SHP77 treated with DMSO at 0.1 percent for 48 hours (cell line): ENCODE measurements at regions not wholly inside any gene's neighbourhood (a gene's known extent, or its start where the extent isn't known, plus 50 kb on each side); places are given as distances from the start of the nearest gene placed in this dataset.
A peak's percentile ranks its signal among the peaks of the same experiment; 100 is the strongest.

Experiments
- DNase-seq: peaks from one replicate; lab custom pipeline; 2025; lab: John Stamatoyannopoulos, UW

DNA sequence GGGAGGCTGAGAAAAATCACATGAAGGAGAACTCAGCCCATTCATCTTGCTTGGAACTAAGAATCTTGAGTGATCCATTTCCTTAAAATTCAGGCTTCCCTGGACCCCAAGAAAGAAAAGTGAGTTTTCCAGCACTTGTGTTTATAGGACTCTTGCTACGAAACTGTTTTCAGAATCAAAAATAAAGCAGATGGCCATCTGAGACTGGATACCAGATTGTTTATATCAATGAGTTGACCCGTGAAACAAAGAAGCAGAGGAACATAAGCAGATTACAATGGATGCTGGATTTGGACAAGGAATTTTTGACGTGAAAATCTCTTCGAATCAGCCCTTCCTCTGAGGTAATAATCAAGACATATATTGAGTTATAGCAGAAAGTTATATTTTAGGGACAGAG is 223.2 kb downstream of the SYK start:
- DNase-seq, result no peak

DNA sequence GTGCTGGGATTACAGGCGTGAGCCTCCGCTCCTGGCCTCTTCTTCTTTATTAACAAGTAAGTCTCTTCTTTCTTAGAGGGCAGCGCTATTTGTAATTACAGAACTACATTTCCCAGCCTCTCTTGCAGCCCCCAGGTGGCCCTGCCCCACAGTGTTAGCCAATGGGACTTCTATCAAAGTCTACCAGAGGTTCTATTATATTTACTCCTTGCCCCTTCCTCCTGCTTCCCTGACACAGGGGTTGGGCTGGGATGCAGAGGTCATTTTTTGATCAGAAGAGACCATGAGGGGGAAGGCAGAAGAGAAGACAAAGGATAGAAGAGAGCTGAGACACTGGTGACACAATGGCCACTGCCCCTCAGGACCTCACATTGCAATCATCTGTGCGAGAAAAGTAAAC is 224.2 kb downstream of the SYK start:
- no peak for DNase-seq

DNA sequence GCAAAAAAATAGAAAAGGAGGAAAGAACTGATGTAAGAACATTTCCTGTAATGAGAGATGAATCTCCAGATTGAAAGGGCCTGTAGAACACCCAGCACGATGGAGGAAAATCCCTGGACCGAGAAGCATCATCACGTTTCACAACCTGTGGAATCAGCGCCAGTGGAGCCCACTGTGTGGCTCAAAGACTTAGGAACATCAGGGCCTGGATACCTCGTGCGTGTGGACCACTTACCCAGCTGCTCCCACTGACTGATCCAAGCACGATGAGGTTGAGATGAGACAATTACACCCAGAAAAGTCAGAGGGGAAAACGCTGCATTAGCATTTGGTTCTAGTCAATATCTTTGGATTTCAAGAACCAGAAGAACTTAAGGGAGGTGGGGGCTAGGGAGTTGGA is 224.6 kb downstream of the SYK start:
- no peak for DNase-seq

DNA sequence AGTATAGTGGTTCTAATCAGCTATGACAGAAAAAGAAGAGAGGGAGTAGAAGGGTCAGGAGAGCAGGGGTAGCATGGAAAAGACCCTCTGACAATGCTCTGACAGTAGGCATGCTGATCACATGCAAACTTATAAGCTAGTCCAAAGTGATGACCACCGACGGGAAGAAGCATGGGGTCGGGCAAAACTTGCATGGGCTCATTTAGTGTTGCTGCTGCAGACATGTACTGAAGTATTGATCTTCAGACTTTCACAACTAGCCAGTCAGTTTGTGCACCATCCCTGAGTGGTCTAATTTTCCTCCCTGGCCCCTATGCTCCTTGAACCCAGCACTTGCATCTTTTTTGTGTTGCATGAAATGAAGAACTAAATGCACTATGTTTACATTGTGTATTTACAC is 225.4 kb downstream of the SYK start:
- no peak for DNase-seq

DNA sequence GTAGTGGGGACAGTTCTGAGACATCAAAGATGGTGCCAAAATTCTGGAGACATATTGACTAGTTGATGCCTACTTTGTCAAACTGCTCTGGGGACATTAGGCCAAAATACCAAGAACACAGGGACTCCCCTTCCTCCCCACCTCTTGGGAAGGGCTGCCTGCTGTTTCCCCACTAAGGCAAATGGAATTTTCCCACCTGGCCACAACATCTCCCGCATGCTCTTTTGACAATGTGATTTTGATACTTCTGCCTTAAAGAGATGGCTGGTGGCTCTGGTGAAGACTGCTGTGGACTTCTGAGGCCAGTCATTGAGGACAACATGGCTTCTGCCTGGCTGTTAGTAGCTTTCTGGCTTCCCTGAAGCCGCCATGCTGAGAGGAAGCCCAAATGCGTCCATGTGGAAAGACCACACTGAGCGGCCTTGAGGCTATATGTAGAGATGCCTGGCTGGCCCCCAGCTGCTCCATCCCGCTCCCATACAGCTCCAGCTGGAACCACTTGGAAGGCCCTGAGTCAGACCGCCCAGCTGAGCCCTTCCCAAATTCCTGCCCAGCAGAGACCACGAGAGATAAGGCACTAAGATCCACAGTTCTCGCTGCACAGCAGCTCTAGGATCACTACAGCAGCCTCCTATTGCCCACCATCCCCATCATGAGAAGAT is 226.7 kb downstream of the SYK start:
- no peak for DNase-seq

DNA sequence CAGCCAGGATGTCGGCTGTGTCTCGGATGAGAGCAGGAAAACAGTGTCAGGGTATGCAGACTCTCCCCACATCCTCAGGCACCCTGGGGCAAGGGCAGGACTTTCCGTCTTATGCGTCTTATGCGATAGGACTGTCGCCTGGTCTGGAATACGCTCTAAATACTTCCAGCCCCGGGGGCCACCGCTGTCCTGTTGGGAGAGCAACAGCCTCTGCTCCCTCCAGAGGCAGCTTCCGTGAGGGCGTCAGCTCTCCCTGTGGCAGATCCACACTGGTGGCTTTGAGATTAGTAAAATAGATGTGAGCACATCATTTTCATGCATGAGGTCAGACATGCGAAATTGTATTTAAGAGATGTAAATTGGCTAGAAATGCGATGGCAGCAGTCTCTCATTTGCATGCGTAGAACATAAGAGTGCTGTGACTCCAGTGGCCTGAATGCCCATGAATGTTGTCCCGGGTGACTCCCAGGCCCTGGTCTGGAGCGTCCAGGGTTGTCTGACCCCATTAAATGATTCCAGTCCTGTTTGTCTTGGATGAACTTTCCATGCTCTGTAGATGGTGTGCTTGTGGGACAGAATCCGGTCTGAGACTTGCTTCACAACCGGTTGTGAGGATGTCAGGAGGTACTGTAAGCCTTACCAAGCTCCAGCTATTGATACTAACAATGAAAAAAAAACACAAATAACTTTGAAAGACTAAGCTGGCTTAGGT is 228.2 kb downstream of the SYK start:
- no peak for DNase-seq

DNA sequence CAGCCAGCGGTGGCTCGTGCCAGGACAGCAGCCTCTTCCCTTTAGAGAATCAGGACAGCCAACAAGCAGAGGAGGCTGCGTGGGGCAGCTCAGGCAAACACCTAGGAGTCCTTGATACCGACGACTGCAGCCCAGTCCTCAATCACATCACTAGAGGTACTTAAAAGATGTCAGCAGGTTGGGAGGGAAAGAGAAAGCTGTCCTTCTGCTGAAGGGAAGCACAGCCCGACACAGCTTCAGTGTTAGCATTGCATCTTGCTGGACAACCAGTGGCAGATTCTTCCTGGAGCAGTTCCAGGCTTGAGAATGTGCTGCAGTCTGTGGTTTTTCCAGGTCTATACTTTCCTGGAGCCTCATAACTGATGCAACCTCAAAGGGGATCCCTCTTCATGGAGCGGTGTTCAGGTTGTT is 230.5 kb downstream of the SYK start:
- no peak for DNase-seq

DNA sequence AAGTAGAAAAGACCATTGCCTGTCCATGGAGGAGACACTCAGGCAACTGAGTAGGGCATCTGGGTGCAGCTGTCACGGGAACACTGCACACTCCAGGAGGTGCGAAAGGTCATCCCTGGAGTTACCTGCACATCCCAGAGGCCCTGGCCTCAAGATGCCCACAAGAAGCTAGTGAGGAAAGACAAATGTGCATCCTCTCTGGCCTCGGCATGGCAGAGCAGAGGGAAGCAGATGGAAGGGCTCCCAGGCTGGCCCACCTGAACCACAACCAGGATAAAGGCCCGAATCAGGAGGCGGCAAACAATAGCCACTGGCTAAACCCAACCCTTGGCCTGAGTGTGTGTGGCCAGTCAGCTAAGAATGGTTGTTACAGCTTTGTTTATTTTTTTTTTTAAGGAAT is 231.7 kb downstream of the SYK start:
- no peak for DNase-seq

DNA sequence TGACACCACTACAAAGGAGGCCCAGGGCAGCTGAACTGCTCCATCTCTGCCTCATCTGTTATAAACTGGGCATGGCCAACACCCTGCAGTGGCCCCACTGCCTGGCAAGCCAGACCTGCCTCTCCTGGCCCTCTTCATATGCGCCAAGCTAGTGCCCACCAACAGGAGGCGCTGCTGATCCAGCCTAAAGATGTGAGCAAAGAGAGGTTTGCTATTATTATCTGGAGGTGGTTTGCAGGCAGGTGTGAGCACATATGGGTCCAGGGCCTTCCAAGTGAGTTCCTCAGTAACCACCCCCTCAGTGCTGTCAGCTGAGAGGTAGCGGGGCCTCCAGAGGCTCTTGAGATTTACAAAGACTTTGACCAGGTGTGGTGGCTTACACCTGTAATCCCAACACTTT is 232.2 kb downstream of the SYK start:
- no peak for DNase-seq

DNA sequence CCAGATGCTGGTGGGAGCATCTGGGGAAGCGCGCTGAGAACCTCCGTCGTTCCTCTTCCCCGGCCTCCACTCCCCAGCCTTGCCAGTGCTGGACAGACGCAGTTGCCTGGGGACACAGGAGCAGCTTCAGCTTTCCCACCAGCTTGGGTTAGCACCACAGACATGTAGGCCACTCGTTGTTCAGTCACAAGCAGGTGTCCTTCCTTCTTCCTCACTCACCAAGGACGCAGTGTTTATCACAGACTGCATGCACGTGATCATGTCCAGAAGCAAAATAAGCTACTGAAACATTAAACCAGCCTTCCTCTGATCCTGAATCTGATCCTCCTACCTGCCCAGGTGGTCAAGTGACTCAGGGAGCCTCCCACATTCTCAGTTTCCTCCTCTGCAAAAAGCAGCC is 232.9 kb downstream of the SYK start:
- DNase-seq, result no peak

DNA sequence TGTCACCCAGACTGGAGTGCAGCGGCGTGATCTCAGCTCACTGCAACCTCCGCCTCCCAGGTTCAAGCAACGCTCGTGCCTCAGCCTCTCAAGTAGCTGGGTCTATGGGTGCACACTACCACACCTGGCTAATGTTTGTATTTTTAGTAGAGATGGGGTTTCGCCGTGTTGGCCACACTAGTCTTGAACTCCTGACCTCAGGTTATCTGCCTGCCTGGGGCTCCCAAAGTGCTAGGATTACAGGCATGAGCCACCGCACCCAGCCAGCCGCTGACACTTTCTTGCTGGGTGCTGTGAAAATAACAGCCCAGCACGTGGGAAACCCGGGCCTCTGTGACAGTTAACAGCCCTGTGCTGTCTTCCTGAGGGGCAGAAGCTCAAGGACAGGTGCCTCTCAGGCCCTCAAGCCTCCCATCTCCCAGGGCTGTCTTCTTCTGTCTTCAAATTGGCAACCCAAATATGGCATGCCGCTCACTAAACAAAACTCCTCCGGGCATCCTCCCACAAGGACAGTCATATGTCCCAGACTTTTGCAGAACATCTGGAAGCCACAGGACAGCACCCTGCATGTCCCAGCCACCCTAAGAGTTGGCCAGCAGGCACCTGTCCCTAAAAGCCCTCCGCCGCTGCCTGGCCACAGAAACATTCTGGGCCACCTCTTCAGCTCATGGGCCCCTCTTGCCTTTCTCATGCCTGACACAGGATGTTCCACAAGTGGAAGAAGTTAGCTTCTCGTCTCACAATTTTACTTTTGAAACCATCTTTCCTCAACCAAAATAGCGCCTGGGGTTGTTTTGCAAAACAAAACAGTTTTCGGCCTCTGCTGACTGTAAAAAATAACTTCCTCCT is 233.6 kb downstream of the SYK start:
- no peak for DNase-seq

DNA sequence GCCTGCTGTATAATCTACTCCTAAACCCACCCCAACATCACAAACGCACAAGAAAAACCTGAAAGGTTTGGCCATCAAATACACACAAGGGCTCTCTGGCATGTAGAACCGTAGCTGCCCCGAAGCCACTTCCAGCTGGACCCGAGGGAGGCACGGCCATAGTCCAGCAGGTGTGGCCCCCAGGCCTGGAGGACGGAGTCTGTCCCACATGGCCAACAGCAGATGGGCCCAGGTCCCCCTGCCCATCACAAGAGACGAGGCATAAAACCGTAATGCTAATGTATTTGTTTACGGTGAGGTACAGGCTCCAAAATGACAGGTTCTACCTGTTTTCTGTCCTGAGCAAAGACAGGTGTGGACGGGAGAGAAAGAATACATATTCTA is 234.2 kb downstream of the SYK start:
- no peak for DNase-seq

DNA sequence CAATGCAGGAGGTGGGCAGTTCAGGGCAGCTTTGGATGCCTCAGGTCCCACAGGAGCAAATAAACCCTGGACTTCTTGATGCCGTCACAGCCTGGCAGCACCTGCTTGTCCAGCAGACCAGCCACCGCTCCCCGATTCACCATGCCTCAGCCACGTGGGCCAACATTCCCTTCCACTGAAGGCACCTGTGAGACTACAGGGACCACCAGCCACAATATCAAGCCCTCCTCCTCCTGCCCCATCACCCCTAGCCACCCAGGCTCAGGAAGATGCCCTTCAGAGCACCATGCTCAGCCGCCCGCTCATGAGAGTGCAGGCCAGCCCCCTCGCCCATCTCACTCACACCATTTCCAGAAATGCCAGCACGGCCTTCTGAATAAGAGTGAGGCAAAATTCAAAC is 234.7 kb downstream of the SYK start:
- DNase-seq, result no peak

DNA sequence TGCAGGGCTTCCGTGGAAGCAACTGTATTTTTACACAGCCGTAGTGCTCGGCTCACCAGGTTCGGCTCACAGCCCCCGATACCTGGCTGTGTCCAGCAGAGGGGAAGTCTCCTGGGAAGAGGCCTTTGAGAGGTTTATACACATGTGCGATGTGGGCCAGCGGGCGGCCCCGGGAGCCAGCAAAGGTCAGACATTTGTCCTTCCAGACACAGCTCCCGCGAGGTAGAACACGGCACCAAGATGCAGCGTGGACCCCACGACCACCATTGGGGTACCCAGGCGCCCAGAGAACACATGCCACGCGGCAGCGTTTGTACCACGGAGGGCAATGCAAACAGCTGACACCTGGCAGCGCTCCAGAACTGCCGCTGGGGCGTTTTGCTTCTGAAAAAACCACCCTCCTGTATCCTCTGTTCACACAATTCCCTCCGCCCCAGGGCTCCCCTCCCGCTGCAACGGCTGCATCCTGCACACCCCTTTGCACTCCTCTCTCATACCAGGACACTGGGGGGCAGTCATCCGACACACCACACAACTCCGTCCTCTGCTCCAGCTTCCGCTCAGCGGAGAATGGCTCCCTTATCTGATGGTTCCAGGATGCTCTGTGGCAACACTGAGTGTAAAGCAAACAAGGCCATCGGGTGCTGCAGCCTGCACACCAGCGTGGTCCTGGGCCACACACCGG is 235.3 kb downstream of the SYK start:
- peak; percentile 72 for DNase-seq

DNA sequence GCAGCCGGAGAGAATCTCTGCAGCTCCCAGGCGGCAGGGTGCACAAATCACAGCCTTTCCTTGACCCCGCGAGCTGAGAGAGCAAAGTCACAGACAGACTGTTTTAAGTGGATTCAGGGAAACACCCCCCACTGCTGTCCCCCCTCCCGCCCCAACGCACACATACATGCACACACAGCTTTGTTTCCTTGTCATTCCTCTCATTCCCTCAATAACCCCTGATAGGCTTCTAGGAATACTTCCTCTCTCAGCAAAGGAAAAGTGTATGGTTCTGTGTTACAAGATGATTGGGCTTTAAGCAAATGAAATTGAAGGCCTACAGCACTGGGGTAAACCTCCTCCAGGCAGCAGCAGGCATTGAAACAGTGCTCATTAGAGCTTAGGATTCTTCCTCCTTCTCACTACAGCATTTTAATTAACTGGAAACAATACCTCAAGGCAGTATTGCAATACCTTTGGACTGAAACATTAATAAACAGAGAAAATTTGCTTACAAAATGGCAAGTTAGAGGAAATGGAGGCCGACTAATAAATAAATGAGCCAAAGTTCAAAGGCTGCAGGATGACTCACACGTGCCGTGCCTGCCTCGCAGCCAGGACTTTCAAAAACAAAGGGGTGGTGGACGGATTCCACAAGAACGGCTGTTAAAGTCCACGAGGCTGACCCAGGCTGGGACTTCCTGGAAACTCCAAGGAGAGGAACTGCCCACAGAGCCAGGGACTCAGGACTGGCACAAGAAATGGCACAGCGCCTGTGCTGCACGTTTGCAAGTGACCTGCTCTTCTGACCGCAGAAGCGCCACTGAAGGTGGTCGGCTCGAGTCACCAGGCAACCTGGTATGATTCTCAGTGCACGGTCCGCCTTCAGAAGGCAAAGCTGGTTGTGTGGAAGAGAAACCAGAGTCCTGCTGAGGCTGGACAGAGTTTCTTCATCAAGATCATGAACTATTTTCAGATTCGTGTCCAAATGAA is 236.2 kb downstream of the SYK start:
- DNase-seq, result no peak

DNA sequence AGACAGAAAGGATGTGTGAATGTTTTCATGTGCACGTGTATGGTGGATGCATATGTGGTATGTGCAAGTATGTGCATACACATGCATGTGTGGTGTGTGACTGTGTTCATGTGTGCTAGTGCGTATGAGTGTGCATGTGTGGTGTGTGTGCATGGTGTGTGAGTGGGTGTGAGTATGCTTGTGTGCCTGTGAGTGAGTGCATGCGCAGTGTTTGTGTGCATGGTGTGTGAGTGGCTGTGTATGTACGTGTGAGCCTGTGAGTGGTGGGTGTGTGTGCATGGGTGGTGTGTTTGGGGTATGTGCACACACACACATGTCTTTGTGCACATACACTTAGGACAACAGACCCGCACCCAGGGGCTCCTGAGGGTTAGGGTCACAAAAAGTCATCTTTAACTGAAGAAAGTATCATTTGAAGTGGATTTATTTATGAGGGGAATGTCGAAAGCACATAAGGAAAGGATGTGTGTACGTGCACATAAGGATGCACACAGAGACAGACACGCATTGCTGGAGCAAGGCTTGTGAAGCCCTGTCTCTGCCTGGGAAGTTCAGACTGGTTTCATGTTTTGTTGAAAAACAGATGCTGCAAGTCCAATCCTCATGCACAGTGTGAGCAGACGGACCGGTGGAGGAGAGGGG is 237.0 kb downstream of the SYK start:
- no peak for DNase-seq

DNA sequence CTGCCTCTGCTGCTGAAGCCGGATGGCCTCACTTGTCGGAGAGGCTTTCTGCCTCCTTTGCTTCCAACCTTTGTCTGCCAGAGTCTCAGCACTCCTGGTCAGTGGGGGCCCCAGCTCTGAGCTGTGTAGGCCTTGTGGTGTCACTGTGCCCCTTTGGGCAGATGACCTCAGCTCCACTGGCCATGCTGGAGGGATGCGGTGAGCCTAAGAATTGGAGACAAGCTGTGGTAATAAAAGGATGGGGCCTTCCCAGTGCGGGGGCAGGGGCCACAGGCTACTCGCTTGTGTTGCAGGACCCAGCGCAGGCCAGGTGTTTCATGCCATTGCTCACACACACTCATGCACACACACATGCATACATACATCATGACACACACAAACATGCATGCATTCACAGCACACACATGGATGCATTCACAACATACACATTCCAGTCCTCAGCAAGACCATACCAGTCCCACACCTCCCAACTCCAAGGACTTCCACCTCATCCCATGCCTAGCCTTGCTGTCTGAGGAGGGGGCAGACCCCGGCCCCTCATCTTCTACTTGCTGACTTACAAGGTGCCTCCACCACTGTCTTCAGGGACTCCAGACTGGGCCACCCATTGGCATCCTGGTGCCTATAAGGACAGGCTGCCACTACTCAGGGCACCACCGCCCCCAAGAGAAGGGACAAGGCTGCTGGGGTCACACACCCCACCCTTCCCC is 237.7 kb downstream of the SYK start:
- no peak for DNase-seq

DNA sequence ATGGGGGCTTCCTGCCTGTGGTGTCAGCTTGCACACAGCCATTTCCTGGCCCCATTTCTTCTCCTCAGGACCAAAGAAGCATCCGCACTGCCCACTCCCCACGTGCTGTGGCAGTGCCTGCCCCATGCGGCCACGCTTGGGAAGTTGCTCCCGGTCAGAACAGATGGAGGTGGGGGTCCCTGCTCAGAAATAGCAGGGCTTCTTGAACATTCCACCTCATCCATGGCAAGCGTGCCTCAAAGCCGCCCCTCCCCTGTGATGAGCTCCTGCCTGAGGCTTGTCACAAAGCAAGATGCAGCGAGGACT is 238.2 kb downstream of the SYK start:
- DNase-seq, result no peak

DNA sequence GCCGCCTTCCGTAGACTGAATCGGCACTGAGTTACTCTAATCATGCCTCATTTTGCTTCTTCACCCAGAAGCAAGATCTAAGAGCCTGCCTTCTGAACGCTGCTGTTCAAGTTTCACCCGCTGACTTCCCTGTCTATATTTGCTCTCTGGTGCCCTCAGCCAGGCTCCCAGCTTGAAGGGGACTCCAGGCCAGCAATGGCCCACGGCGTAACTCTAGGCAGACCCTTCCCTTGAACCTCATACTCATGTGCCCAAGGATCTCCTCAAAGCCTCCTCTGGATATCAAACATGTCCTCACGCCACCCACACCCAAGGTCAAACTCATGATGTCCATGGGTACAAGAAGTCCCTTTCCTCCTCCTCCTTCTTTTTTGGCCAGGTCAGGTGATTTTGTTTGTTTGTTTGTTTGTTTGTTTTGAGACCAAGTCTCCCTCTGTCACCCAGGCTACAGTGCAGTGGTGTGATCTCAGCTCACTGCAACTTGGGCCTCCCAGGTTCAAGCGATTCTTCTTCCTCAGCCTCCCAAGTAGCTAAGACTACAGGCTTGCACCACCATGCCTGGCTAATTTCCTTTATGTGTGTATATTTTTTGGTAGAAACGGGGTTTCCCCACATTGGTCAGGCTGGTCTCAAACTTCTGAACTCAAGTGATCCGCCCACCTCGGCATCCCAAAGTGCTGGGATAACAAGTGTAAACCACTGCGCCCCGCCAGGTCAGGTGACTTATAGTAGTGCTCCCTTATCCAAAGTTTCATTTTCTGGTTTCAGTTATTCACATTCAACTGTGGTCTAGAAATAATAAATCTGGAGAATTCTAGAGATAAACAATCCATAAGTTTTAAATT is 239.0 kb downstream of the SYK start:
- no peak for DNase-seq

DNA sequence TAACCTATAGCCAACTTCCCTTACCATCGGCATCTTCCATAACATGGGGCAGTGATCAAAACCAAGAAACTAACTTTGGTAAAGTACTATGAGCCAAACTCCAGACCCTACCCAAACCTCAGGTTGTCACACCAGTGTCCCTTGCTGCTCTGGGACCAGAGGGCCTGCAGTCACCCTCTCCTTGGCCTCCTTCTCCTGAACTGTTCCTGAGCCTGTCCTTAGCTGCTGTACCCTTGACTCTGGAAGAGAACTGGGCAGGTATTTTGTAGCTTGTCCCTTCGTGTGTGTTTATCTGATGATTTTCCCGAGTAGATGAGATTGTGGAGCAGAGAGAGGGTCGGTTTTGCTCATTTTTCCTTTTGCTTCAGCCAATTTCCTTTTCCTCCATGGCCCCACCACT is 240.4 kb downstream of the SYK start:
- DNase-seq, result no peak
